NT2/D1 (cell line): ENCODE measurements at regions not wholly inside any gene's neighbourhood (a gene's known extent, or its start where the extent isn't known, plus 50 kb on each side); places are given as distances from the start of the nearest gene placed in this dataset.

Source experiments
- DNase-seq: peaks from one replicate; pipeline ENCODE4 v3.0.0-alpha.2; 2011; ENCODE audit warnings: low read depth, low spot score
- H3K27me3 ChIP-seq: 2 replicates; pipeline ENCODE4 v1.6.0; 2011; ENCODE audit warnings: mild to moderate bottlenecking; ENCODE audit not compliant: insufficient read length, insufficient read depth
- H3K36me3 ChIP-seq: 2 replicates; pipeline ENCODE4 v1.6.1; 2011; ENCODE audit warnings: mild to moderate bottlenecking, low read length, mixed read lengths; ENCODE audit not compliant: insufficient read depth, insufficient read length
- H3K4me1 ChIP-seq: 2 replicates; pipeline ENCODE4 v1.5.1; 2011; ENCODE audit not compliant: insufficient read depth, insufficient read length
- H3K4me3 ChIP-seq: 2 replicates; pipeline ENCODE4 v1.5.1; 2011; ENCODE audit warnings: low read depth; ENCODE audit not compliant: insufficient read length
- H3K9ac ChIP-seq: 2 replicates; pipeline ENCODE4 v1.6.0; 2011; ENCODE audit warnings: low read depth; ENCODE audit not compliant: insufficient read length
- H3K9me3 ChIP-seq: 2 replicates; pipeline ENCODE4 v1.5.1; 2011; ENCODE audit warnings: mild to moderate bottlenecking, low read length; ENCODE audit not compliant: insufficient read depth
- SUZ12 ChIP-seq: IDR thresholded peaks from 2 replicates; pipeline ENCODE4 v1.6.1; 2011; ENCODE audit not compliant: insufficient read length, insufficient read depth; ENCODE audit errors: extremely low read depth
- YY1 ChIP-seq: IDR thresholded peaks from 2 replicates; pipeline ENCODE4 v1.6.1; 2011; ENCODE audit not compliant: insufficient read length, insufficient read depth
- ZNF274 ChIP-seq: IDR thresholded peaks from 2 replicates; pipeline ENCODE4 v1.6.1; 2011; ENCODE audit warnings: mild to moderate bottlenecking, low read depth, low read length

GRCh38 chr4:26171941-26172340 is 148.9 kb upstream of the RBPJ start:
- no peak for DNase-seq
- Histone ChIP-seq H3K4me3 (no peak overlapping the region), H3K9me3 (peaks cover 19% of the 10 kb centered on the region), H3K27me3 (no peaks in the 10 kb centered on the region), H3K9ac (no peak overlapping the region), H3K4me1 (no peaks in the 10 kb centered on the region), H3K36me3 (no peaks in the 10 kb centered on the region)
- TF ChIP-seq ZNF274 (no peak), YY1 (no peak)

- no peaks in the 10 kb centered on the region for H3K36me3 ChIP-seq
- no peak for DNase-seq
- no peaks in the 10 kb centered on the region for H3K4me1 ChIP-seq
- peaks cover 19% of the 10 kb centered on the region for H3K9me3 ChIP-seq
- no peak overlapping the region for H3K9ac ChIP-seq
- H3K27me3 ChIP-seq: no peaks in the 10 kb centered on the region
- H3K4me3 ChIP-seq: no peak overlapping the region
- TF ChIP-seq ZNF274 (no peak), SUZ12 (no peak), YY1 (no peak)
Observed at GRCh38 chr4:26173619-26174018, 147.2 kb upstream of the RBPJ start.

GRCh38 chr4:26174027-26174426 is 146.8 kb upstream of the RBPJ start:
- H3K36me3 ChIP-seq: no peaks in the 10 kb centered on the region
- H3K4me1 ChIP-seq: no peaks in the 10 kb centered on the region
- no peaks in the 10 kb centered on the region for H3K27me3 ChIP-seq
- no peak for DNase-seq
- H3K9ac ChIP-seq: no peak overlapping the region
- no peak overlapping the region for H3K4me3 ChIP-seq
- TF ChIP-seq SUZ12 (no peak), YY1 (no peak), ZNF274 (no peak)
- peaks cover 19% of the 10 kb centered on the region for H3K9me3 ChIP-seq

- H3K9me3 ChIP-seq: peaks cover 14% of the 10 kb centered on the region
- no peaks in the 10 kb centered on the region for H3K4me1 ChIP-seq
- no peak overlapping the region for H3K9ac ChIP-seq
- no peak for DNase-seq
- TF ChIP-seq SUZ12: no peak
- TF ChIP-seq ZNF274: no peak
- TF ChIP-seq YY1: no peak
- H3K4me3 ChIP-seq: no peak overlapping the region
- no peaks in the 10 kb centered on the region for H3K36me3 ChIP-seq
- no peaks in the 10 kb centered on the region for H3K27me3 ChIP-seq
Observed at GRCh38 chr4:26175006-26175786, 145.6 kb upstream of the RBPJ start.

GRCh38 chr4:26175905-26176470 is 144.8 kb upstream of the RBPJ start:
- H3K4me3 ChIP-seq: no peak overlapping the region
- no peaks in the 10 kb centered on the region for H3K27me3 ChIP-seq
- H3K9ac ChIP-seq: no peak overlapping the region
- no peaks in the 10 kb centered on the region for H3K36me3 ChIP-seq
- peaks cover 6% of the 10 kb centered on the region for H3K9me3 ChIP-seq
- TF ChIP-seq YY1 (no peak), SUZ12 (no peak), ZNF274 (no peak)
- H3K4me1 ChIP-seq: no peaks in the 10 kb centered on the region
- no peak for DNase-seq

GRCh38 chr4:26176598-26177149 is 144.1 kb upstream of the RBPJ start:
- no peaks in the 10 kb centered on the region for H3K36me3 ChIP-seq
- H3K9me3 ChIP-seq: peaks cover 2% of the 10 kb centered on the region; the same call in 1 of the 2 replicates
- no peak for DNase-seq
- H3K4me3 ChIP-seq: no peak overlapping the region
- H3K27me3 ChIP-seq: no peaks in the 10 kb centered on the region
- H3K4me1 ChIP-seq: no peaks in the 10 kb centered on the region
- no peak overlapping the region for H3K9ac ChIP-seq
- no peak for TF ChIP-seq ZNF274
- TF ChIP-seq SUZ12: no peak
- no peak for TF ChIP-seq YY1

- Histone ChIP-seq H3K4me3 (no peak overlapping the region), H3K4me1 (no peaks in the 10 kb centered on the region), H3K9me3 (no peaks in the 10 kb centered on the region; the same call in 1 of the 2 replicates), H3K27me3 (no peaks in the 10 kb centered on the region), H3K36me3 (no peaks in the 10 kb centered on the region), H3K9ac (no peak overlapping the region)
- DNase-seq: no peak
- TF ChIP-seq SUZ12 (no peak), ZNF274 (no peak), YY1 (no peak)
Observed at GRCh38 chr4:26178854-26179253, 142.0 kb upstream of the RBPJ start.
